ENCODE measurements at regions not wholly inside any gene's neighbourhood (a gene's known extent, or its start where the extent isn't known, plus 50 kb on each side); places are given as distances from the start of the nearest gene placed in this dataset.

DNA sequence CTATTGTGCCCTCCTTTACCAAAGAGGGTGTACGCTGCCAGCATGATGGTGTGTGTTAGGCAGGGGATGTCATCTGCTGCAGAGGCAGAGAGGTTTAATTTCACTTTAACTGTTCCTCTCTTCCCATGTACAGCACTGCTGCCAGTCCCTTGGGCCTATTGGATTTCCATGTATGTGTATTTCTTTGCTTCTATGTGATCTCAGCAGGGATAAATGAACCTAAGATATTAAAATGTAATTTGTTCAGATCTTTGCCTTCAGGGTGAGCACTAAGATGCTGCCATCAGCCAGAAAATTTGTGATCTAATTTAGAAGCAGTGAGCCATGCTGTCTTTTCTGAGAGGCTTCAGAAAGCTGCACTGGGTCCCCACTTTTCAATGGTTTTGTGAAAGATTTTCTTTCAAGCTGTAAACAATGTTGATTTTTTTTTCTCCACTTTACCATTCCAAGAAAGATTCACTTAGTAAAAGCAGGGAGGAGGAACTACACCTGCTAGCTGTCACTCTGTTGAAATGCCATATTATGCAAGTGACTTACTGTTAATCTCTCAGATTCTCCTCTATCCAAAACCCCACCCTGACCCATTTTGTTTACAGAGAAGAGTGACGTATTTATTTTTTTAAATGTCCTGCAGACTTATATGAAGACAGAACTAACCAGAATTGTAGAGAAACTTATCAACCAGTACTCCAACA, 261.9 kb downstream of the TBL1XR1 start:
- no peak overlapping the region for H3K4me3 ChIP-seq
- H3K36me3 ChIP-seq (ENCODE audit: control insufficient read depth in 4 of 4, insufficient read depth in 4 of 4, low read length in 4 of 4): no peaks in the 10 kb centered on the region
- H3K9me3 ChIP-seq (ENCODE audit: control insufficient read depth in 4 of 4, insufficient read depth in 3 of 4, low read length in 3 of 4): no peaks in the 10 kb centered on the region
- H3K27me3 ChIP-seq (ENCODE audit: control insufficient read depth in 3 of 3, insufficient read depth in 3 of 3, low read length in 2 of 3): no peaks in the 10 kb centered on the region
- WGBS, 2 donors: 89 to 93% methylated on average over 2 of the region's 2 CpGs
- H3K4me1 ChIP-seq (ENCODE audit: control insufficient read depth in 5 of 5, insufficient read depth in 5 of 5, low read length in 5 of 5): no peaks in the 10 kb centered on the region
- no peak for ATAC-seq (ENCODE audit: insufficient read depth, low FRiP score)
- TF ChIP-seq CTCF (IDR thresholded peaks at IDR 0.05; ENCODE audit: control extremely low read depth, extremely low read depth): no peak
- DNase-seq: no peak
- no peak overlapping the region for H3K27ac ChIP-seq (ENCODE audit: low read depth in 1 of 2, low read length in 1 of 2)
- H3K9ac ChIP-seq (ENCODE audit: insufficient read depth in 1 of 2, low read length in 2 of 2): no peak overlapping the region

GRCh38 chr3:176934698-176935097, 262.6 kb downstream of the TBL1XR1 start:
- ATAC-seq (ENCODE audit: insufficient read depth, low FRiP score) (no peak), DNase-seq (no peak)
- H3K9me3 ChIP-seq (ENCODE audit: control insufficient read depth in 4 of 4, insufficient read depth in 3 of 4, low read length in 3 of 4): no peaks in the 10 kb centered on the region
- no peak overlapping the region for H3K9ac ChIP-seq (ENCODE audit: insufficient read depth in 1 of 2, low read length in 2 of 2)
- no peak for TF ChIP-seq CTCF (IDR thresholded peaks at IDR 0.05; ENCODE audit: control extremely low read depth, extremely low read depth)
- H3K4me3 ChIP-seq: no peak overlapping the region
- H3K4me1 ChIP-seq (ENCODE audit: control insufficient read depth in 5 of 5, insufficient read depth in 5 of 5, low read length in 5 of 5): no peaks in the 10 kb centered on the region
- H3K36me3 ChIP-seq (ENCODE audit: control insufficient read depth in 4 of 4, insufficient read depth in 4 of 4, low read length in 4 of 4): no peaks in the 10 kb centered on the region
- no peak overlapping the region for H3K27ac ChIP-seq (ENCODE audit: low read depth in 1 of 2, low read length in 1 of 2)
- WGBS, 2 donors: 90 to 92% methylated on average over 2 of the region's 2 CpGs
- no peaks in the 10 kb centered on the region for H3K27me3 ChIP-seq (ENCODE audit: control insufficient read depth in 3 of 3, insufficient read depth in 3 of 3, low read length in 2 of 3)

DNA sequence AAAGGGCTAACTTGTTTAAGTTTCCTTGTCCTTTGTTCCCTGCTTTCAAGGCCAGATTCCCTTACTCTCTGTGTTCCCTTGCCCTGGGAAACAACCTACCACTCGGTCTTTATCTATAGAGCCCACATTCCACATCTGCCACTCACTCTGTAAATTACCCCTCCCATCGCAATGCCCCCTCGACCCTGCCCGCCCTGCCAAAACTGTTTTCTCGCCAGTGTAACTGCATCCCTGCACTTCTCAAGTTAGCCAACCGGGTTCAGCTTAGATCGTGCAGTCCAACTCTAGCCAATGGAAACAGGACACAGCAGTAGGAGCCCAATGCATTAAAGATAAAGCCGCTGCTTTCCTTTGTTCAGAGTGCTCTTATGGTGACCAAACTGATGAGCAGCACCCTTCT, 263.6 kb downstream of the TBL1XR1 start:
- Histone ChIP-seq H3K36me3 (ENCODE audit: control insufficient read depth in 4 of 4, insufficient read depth in 4 of 4, low read length in 4 of 4) (no peaks in the 10 kb centered on the region), H3K27me3 (ENCODE audit: control insufficient read depth in 3 of 3, insufficient read depth in 3 of 3, low read length in 2 of 3) (no peaks in the 10 kb centered on the region), H3K4me3 (no peak overlapping the region), H3K4me1 (ENCODE audit: control insufficient read depth in 5 of 5, insufficient read depth in 5 of 5, low read length in 5 of 5) (no peaks in the 10 kb centered on the region), H3K27ac (ENCODE audit: low read depth in 1 of 2, low read length in 1 of 2) (no peak overlapping the region), H3K9ac (ENCODE audit: insufficient read depth in 1 of 2, low read length in 2 of 2) (no peak overlapping the region), H3K9me3 (ENCODE audit: control insufficient read depth in 4 of 4, insufficient read depth in 3 of 4, low read length in 3 of 4) (no peaks in the 10 kb centered on the region)
- 77 to 84% methylated on average over 8 of the region's 8 CpGs for WGBS, 2 donors
- TF ChIP-seq CTCF (IDR thresholded peaks at IDR 0.05; ENCODE audit: control extremely low read depth, extremely low read depth): no peak
- no peak for DNase-seq
- no peak for ATAC-seq (ENCODE audit: insufficient read depth, low FRiP score)

DNA sequence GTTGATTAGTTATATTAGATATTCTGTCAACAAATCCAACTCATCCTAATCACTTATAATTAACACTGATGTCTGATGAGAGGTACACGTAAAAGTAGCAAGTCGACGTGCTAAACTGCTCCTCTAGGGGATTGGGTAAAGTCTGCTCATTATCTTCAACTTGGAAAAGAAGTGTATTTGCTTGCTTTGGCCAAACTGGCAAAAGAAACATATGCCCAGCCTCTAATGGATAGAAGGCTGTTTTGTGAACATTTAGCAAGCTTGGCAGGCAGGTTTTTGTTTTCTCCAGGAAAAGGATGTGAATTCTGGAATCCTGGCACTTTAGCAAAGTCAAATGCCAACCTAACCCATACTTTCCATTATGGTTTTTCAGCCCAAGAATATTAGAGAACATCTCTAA, 264.8 kb downstream of the TBL1XR1 start:
- 83 to 94% methylated on average over 3 of the region's 3 CpGs for WGBS, 2 donors
- no peak for ATAC-seq (ENCODE audit: insufficient read depth, low FRiP score)
- Histone ChIP-seq H3K27ac (ENCODE audit: low read depth in 1 of 2, low read length in 1 of 2) (no peak overlapping the region), H3K4me1 (ENCODE audit: control insufficient read depth in 5 of 5, insufficient read depth in 5 of 5, low read length in 5 of 5) (no peaks in the 10 kb centered on the region), H3K9ac (ENCODE audit: insufficient read depth in 1 of 2, low read length in 2 of 2) (no peak overlapping the region), H3K27me3 (ENCODE audit: control insufficient read depth in 3 of 3, insufficient read depth in 3 of 3, low read length in 2 of 3) (no peaks in the 10 kb centered on the region), H3K36me3 (ENCODE audit: control insufficient read depth in 4 of 4, insufficient read depth in 4 of 4, low read length in 4 of 4) (no peaks in the 10 kb centered on the region), H3K4me3 (no peak overlapping the region), H3K9me3 (ENCODE audit: control insufficient read depth in 4 of 4, insufficient read depth in 3 of 4, low read length in 3 of 4) (no peaks in the 10 kb centered on the region)
- TF ChIP-seq CTCF (IDR thresholded peaks at IDR 0.05; ENCODE audit: control extremely low read depth, extremely low read depth): no peak
- DNase-seq: no peak
